Heart right ventricle (tissue), 16 donors: ENCODE measurements at regions not wholly inside any gene's neighbourhood (a gene's known extent, or its start where the extent isn't known, plus 50 kb on each side); places are given as distances from the start of the nearest gene placed in this dataset.
"Not testable (repeated sequence)": the region's sequence is repeated elsewhere in the genome, so short reads cannot be mapped to it uniquely, and the experiment has no call there.

Source experiments
- ATAC-seq, 8 donors: fragments of 200-7000 bp; cut with Tn5 transposase; one replicate each; pipeline ENCODE4 v1.9.1; 2020; ENCODE audit warnings: mild to moderate bottlenecking in 8 of 8, moderate library complexity in 8 of 8, moderate number of reproducible peaks in 1 of 8
- DNase-seq, 2 donors: peaks; one replicate each; pipeline ENCODE4 v3.0.0-alpha.2; 2020
- H3K27ac ChIP-seq, 10 donors: fragments of 200-600 bp; sonication (generic) in 2 of 10; one replicate each; pipeline versions ENCODE4 v1.5.0 to v1.8.0; 2020 to 2022; ENCODE audit warnings: mild to moderate bottlenecking in 3 of 10
- H3K27me3 ChIP-seq, 7 donors: fragments of 200-600 bp; one replicate each; pipeline ENCODE4 v1.8.0; 2021 to 2022; ENCODE audit warnings: mild to moderate bottlenecking in 2 of 7
- H3K36me3 ChIP-seq, 9 donors: fragments of 200-600 bp; sonication (generic) in 1 of 9; one replicate each; pipeline versions ENCODE4 v1.5.0 to v1.8.0; 2020 to 2022; ENCODE audit warnings: mild to moderate bottlenecking in 2 of 9
- H3K4me1 ChIP-seq, 9 donors: fragments of 200-600 bp; sonication (generic) in 1 of 9; one replicate each; pipeline versions ENCODE4 v1.5.0 to v1.8.0; 2020 to 2022; ENCODE audit warnings: mild to moderate bottlenecking in 4 of 9
- H3K4me3 ChIP-seq, 10 donors: fragments of 200-600 bp; sonication (generic) in 2 of 10; one replicate each; pipeline versions ENCODE4 v1.5.0 to v1.8.0; 2020 to 2022; ENCODE audit warnings: mild to moderate bottlenecking in 7 of 10, moderate library complexity in 2 of 10
- H3K9me3 ChIP-seq, 11 donors: fragments of 200-600 bp in 10 of 11; sonication (generic) in 2 of 11; one replicate each; pipeline versions ENCODE4 v1.5.0 to v1.8.0; 2013 to 2022; ENCODE audit warnings: mild to moderate bottlenecking in 2 of 11, control low read depth in 1 of 11, moderate library complexity in 1 of 11
- CTCF ChIP-seq, 9 donors: fragments of 200-600 bp; sonication (generic) in 2 of 9; IDR thresholded peaks; one replicate each; pipeline versions ENCODE4 v1.5.0 to v1.8.0; 2021 to 2022; ENCODE audit warnings: antibody characterized with exemption in 9 of 9, mild to moderate bottlenecking in 5 of 9, moderate library complexity in 1 of 9
- WGBS, 2 donors: extraction: QIAGEN DNeasy Blood & Tissue Kit; methylation state at CpG; one replicate each; pipeline ENCODE4 v1.1.7; 2013; ENCODE audit warnings: inconsistent platforms in 1 of 2; 5-methylcytosine and 5-hydroxymethylcytosine counted together
- intact Hi-C, 10 donors: fragments of 100-400 bp; cut with DNase I; formaldehyde crosslinking; loops; one replicate each; pipeline versions ENCODE4 v1.11.1 to v1.14.2; 2022
- donor health status: Arrhythmogenic right ventricular cardiomyopathy.
- donor health status: ischemic (EF 13 %, LVEDD 7.1; RV severe dilation, severe dysfunction).
- donor health status: healthy with polysubstance abuse.
- donor health status: DM: no; HTN: yes; CAD: no.
- donor health status: DM: no; HTN: no; CAD: no.
- donor health status: ischemic (EF 25% LVEDD 6.9; RV normal size, moderate dysfunction).
- donor health status: ischemic (EF 25% LVEDD 5.7; RV mildly dilated, moderate dysfunction).
- donor health status: healthy.
- donor health status: DM: yes; HTN: yes; CAD: no.
- donor health status: Ischemic cardiomyopathy.
- donor health status: ischemic (EF 35%, LVEDD 5.7; RV mildly dilated, moderate dysfunction).
- donor health status: nonischemic (EF 11% LVEDD 7.7; RV severe dilation, severe dysfunction).
- donor health status: DM: yes; HTN: yes; CAD: no.
- donor health status: PGD.
- donor health status: ischemic (EF 29% LVEDD 5.4; RV normal size, mild dysfunction).
- donor health status: nonischemic (EF 23%, LVEDD 6.1; RV moderate dilation, normal function).

- no peaks in the 10 kb centered on the region for H3K36me3 ChIP-seq
- no peak for TF ChIP-seq CTCF (IDR thresholded peaks at IDR 0.05)
- H3K27me3 ChIP-seq = no peaks in the 10 kb centered on the region
- H3K9me3 ChIP-seq = no peaks in the 10 kb centered on the region
- ATAC-seq (peak in 3 of 8 donors; percentile 27 to 57 (median 29)), DNase-seq (no peak)
- peak overlapping the region in 5 of 10 donors; percentile 4 to 83 (median 70) for H3K27ac ChIP-seq
- intact Hi-C loops = loop anchor here in 7 of 10 donors (5.0 to 10.0 kb wide), 8 partner anchors 121 to 909 kb away; no protein-coding TSS in a partner anchor
- H3K4me3 ChIP-seq = peak overlapping the region in 4 of 10 donors; percentile 6 to 27 (median 10)
- H3K4me1 ChIP-seq = peaks cover 14 to 59% (median 38%) of the 10 kb centered on the region in 9 donors
- 70 to 84% methylated on average over 18 of the region's 18 CpGs for WGBS, 2 donors
Observed at GRCh38 chr9:13443346-13444244, 164.1 kb upstream of the MPDZ start.

- no peak overlapping the region for H3K4me3 ChIP-seq
- no peaks in the 10 kb centered on the region for H3K9me3 ChIP-seq
- H3K27ac ChIP-seq = peak overlapping the region in 1 of 10 donors; percentile 8
- ATAC-seq = peak in 4 of 8 donors; percentile 33 to 63 (median 36)
- peaks cover 0 to 33% (median 9%) of the 10 kb centered on the region in 9 donors for H3K4me1 ChIP-seq
- no peaks in the 10 kb centered on the region for H3K36me3 ChIP-seq
- intact Hi-C loops = loop anchor here in 8 of 10 donors (5.0 to 10.0 kb wide), 9 partner anchors 125 to 912 kb away; no protein-coding TSS in a partner anchor
- WGBS, 2 donors = 75 to 80% methylated on average over 3 of the region's 3 CpGs
- no peak for DNase-seq
- TF ChIP-seq CTCF (IDR thresholded peaks at IDR 0.05) = no peak
- no peaks in the 10 kb centered on the region for H3K27me3 ChIP-seq
Observed at GRCh38 chr9:13439685-13440476, 160.4 kb upstream of the MPDZ start.

GRCh38 chr9:13437866-13438265 is 158.4 kb upstream of the MPDZ start:
- DNase-seq (peak in 1 of 2 donors; percentile 12), ATAC-seq (peak in 7 of 8 donors; percentile 38 to 80 (median 64))
- no peak overlapping the region for H3K4me3 ChIP-seq
- no peak for TF ChIP-seq CTCF (IDR thresholded peaks at IDR 0.05)
- intact Hi-C loops = loop anchor here in 1 of 10 donors (10.0 kb wide), 1 partner anchor 597 kb away; no protein-coding TSS in a partner anchor
- no peaks in the 10 kb centered on the region for H3K27me3 ChIP-seq
- H3K36me3 ChIP-seq = no peaks in the 10 kb centered on the region
- H3K4me1 ChIP-seq = peaks cover 0 to 24% (median 9%) of the 10 kb centered on the region in 9 donors
- no peaks in the 10 kb centered on the region for H3K9me3 ChIP-seq
- peak overlapping the region in 2 of 10 donors; percentile 13 to 19 for H3K27ac ChIP-seq
- 28 to 46% methylated on average over 1 of the region's 1 CpG for WGBS, 2 donors

- no peaks in the 10 kb centered on the region for H3K36me3 ChIP-seq
- no peak overlapping the region for H3K27ac ChIP-seq
- intact Hi-C loops = loop anchor here in 1 of 10 donors (10.0 kb wide), 1 partner anchor 598 kb away; no protein-coding TSS in a partner anchor
- no peaks in the 10 kb centered on the region for H3K9me3 ChIP-seq
- WGBS, 2 donors = 90% methylated on average over 1 of the region's 1 CpG
- peaks cover 0 to 24% (median 9%) of the 10 kb centered on the region in 9 donors for H3K4me1 ChIP-seq
- DNase-seq (no peak), ATAC-seq (no peak)
- no peaks in the 10 kb centered on the region for H3K27me3 ChIP-seq
- H3K4me3 ChIP-seq = no peak overlapping the region
- no peak for TF ChIP-seq CTCF (IDR thresholded peaks at IDR 0.05)
Observed at GRCh38 chr9:13436591-13436990, 157.1 kb upstream of the MPDZ start.

- H3K4me1 ChIP-seq = peaks cover 0 to 31% (median 15%) of the 10 kb centered on the region in 9 donors
- not testable (repeated sequence) for DNase-seq, H3K9me3 ChIP-seq, H3K4me3 ChIP-seq, H3K27ac ChIP-seq, ATAC-seq, H3K27me3 ChIP-seq, H3K36me3 ChIP-seq
- intact Hi-C loops = loop anchor here in 3 of 10 donors (5.0 to 10.0 kb wide), 3 partner anchors 254 to 919 kb away; no protein-coding TSS in a partner anchor
- 98 to 100% methylated on average over 4 of the region's 4 CpGs for WGBS, 2 donors
Observed at GRCh38 chr9:13433453-13433852, 154.0 kb upstream of the MPDZ start.
